HCT116 (cell line): ENCODE measurements at regions not wholly inside any gene's neighbourhood (a gene's known extent, or its start where the extent isn't known, plus 50 kb on each side); places are given as distances from the start of the nearest gene placed in this dataset.

ENCODE experiments used
- ATAC-seq: fragments of 200-7000 bp; cut with Tn5 transposase; 2 replicates; pipeline ENCODE4 v1.9.1; 2020; ENCODE audit warnings: mild to moderate bottlenecking, moderate library complexity
- BruUV-seq: library from RNA; stranded (reverse); fragments of 400-500 nt; replicated peaks from 2 replicates; lab custom pipeline; 2021; lab: Mats Ljungman, UMichigan
- CTCF ChIA-PET: fragments of 300-600 bp; sonication (Branson Sonifier 250); formaldehyde crosslinking; loops from one replicate; lab custom pipeline; 2021; ENCODE audit warnings: antibody characterized with exemption; lab: Charles Lee
- POLR2A ChIA-PET: fragments of 300-600, 350-600 bp; sonication (Branson Sonifier 250); formaldehyde crosslinking; loops from one replicate; lab custom pipeline; 2021; ENCODE audit warnings: antibody characterized with exemption; lab: Charles Lee
- RAD21 ChIA-PET, 2 experiments: fragments of 300-600 bp; sonication (Branson Sonifier 250); formaldehyde crosslinking; loops; one replicate each; lab custom pipeline; 2023; ENCODE audit warnings: low total read pairs in 2 of 2; ENCODE audit not compliant: uncharacterized antibody in 2 of 2, unreplicated experiment in 2 of 2, low non-redundant PET in 1 of 2; lab: Charles Lee
- DNase-seq: peaks from one replicate; pipeline ENCODE4 v3.0.0-alpha.2; 2010; ENCODE audit warnings: low read depth, low spot score
- H2AFZ ChIP-seq: fragments of 200-600 bp; shearing (Covaris generic), sonication (generic); 2 replicates; pipeline ENCODE4 v1.6.1; 2017; ENCODE audit warnings: low read depth, mixed run types, mixed read lengths, antibody characterized with exemption, low read length; ENCODE audit not compliant: poor library complexity, severe bottlenecking
- H3K27ac ChIP-seq: 2 replicates; pipeline ENCODE4 v1.5.1; 2012; ENCODE audit warnings: low read depth, low read length
- H3K27me3 ChIP-seq: fragments of 200-600 bp; sonication (generic); 2 replicates; pipeline ENCODE4 v1.6.1; 2016; ENCODE audit warnings: mixed run types, low read length, mixed read lengths; ENCODE audit not compliant: insufficient read depth
- H3K36me3 ChIP-seq, 2 experiments: fragments of 200-500 bp in 1 of 2; fragments of 200-600 bp in 1 of 2; sonication (Bioruptor generic) in 1 of 2; sonication (generic) in 1 of 2; 2 replicates each; pipeline versions ENCODE4 v1.5.1 to v1.6.1; 2014 to 2016; ENCODE audit warnings: low read length in 2 of 2, inconsistent platforms in 1 of 2, mixed read lengths in 1 of 2, mixed run types in 1 of 2; ENCODE audit not compliant: insufficient read depth in 2 of 2, control insufficient read depth in 1 of 2
- H3K4me1 ChIP-seq, 2 experiments: fragments of 200-600 bp in 1 of 2; sonication (generic) in 1 of 2; 2 replicates each; pipeline versions ENCODE4 v1.5.1 to v1.6.1; 2012 to 2017; ENCODE audit warnings: low read length in 2 of 2, inconsistent platforms in 1 of 2, mild to moderate bottlenecking in 1 of 2, mixed read lengths in 1 of 2, mixed run types in 1 of 2, moderate library complexity in 1 of 2; ENCODE audit not compliant: insufficient read depth in 2 of 2, control insufficient read depth in 1 of 2
- H3K4me2 ChIP-seq: fragments of 200-600 bp; sonication (generic); 2 replicates; pipeline ENCODE4 v1.6.1; 2017; ENCODE audit warnings: mixed run types, low read length, mixed read lengths
- H3K4me3 ChIP-seq, 2 experiments: fragments of 200-600 bp in 1 of 2; sonication (generic) in 1 of 2; replicated peaks in 1 of 2; 2 replicates each; pipeline ENCODE4 v1.5.1; 2011 to 2016; ENCODE audit warnings: low read length in 2 of 2, control low read depth in 1 of 2, low read depth in 1 of 2, mild to moderate bottlenecking in 1 of 2, mixed read lengths in 1 of 2, mixed run types in 1 of 2
- H3K79me2 ChIP-seq: fragments of 200-600 bp; sonication (generic); 2 replicates; pipeline ENCODE4 v1.6.1; 2017; ENCODE audit warnings: mild to moderate bottlenecking, mixed run types, low read length, moderate library complexity, mixed read lengths; ENCODE audit not compliant: insufficient read depth
- H3K9ac ChIP-seq: fragments of 200-600 bp; sonication (generic); 2 replicates; pipeline ENCODE4 v1.6.1; 2016; ENCODE audit warnings: low read length, mixed read lengths
- H3K9me2 ChIP-seq: fragments of 200-600 bp; sonication (generic), shearing (Covaris generic); 2 replicates; pipeline ENCODE4 v1.6.1; 2017; ENCODE audit warnings: mixed run types, mild to moderate bottlenecking, moderate library complexity; ENCODE audit not compliant: insufficient read depth
- H3K9me3 ChIP-seq, 2 experiments: fragments of 200-500 bp in 1 of 2; fragments of 200-600 bp in 1 of 2; sonication (Bioruptor generic) in 1 of 2; sonication (generic) in 1 of 2; 2 replicates each; pipeline ENCODE4 v1.6.1; 2014 to 2017; ENCODE audit warnings: low read length in 2 of 2, mixed read lengths in 2 of 2, inconsistent platforms in 1 of 2, low read depth in 1 of 2, mild to moderate bottlenecking in 1 of 2, mixed run types in 1 of 2, moderate library complexity in 1 of 2; ENCODE audit not compliant: control insufficient read depth in 1 of 2, insufficient read depth in 1 of 2
- H4K20me1 ChIP-seq: fragments of 200-600 bp; sonication (generic), shearing (Covaris generic); 2 replicates; pipeline ENCODE4 v1.6.1; 2017; ENCODE audit warnings: mixed run types, mild to moderate bottlenecking, moderate library complexity; ENCODE audit not compliant: insufficient read depth
- CEBPB ChIP-seq: IDR thresholded peaks from 2 replicates; pipeline ENCODE4 v1.6.1; 2012; ENCODE audit warnings: low read depth
- EGR1 ChIP-seq: IDR thresholded peaks from 2 replicates; pipeline ENCODE4 v1.6.1; 2012; ENCODE audit warnings: low read depth
- EZH2 ChIP-seq: fragments of 200-600 bp; sonication (generic); IDR thresholded peaks from 2 replicates; pipeline ENCODE4 v1.6.1; 2017; ENCODE audit warnings: antibody characterized with exemption, mixed run types
- POLR2A ChIP-seq: IDR thresholded peaks from 2 replicates; pipeline ENCODE4 v1.7.0; 2011; ENCODE audit warnings: borderline replicate concordance; ENCODE audit not compliant: insufficient read depth, insufficient read length; ENCODE audit errors: extremely low read depth
- RAD21 ChIP-seq: IDR thresholded peaks from 2 replicates; pipeline ENCODE4 v1.6.1; 2012; ENCODE audit warnings: low read depth, mild to moderate bottlenecking
- SP1 ChIP-seq: IDR thresholded peaks from 2 replicates; pipeline ENCODE4 v1.6.1; 2012; ENCODE audit warnings: low read depth
- ZFX ChIP-seq: fragments of 450-650 bp; IDR thresholded peaks from 2 replicates; pipeline ENCODE4 v1.6.1; 2017
- intact Hi-C: fragments of 100-400 bp; cut with micrococcal nuclease; formaldehyde crosslinking; loops from 2 replicates; pipeline ENCODE4 v1.10.0; 2022
- TF ChIP-seq, protein P1 (sequence below): IDR thresholded peaks from 2 replicates; pipeline ENCODE4 v1.6.1; 2012; ENCODE audit warnings: low read depth
- TF ChIP-seq, protein P2 (sequence below), 3 experiments: fragments of 200-600 bp in 1 of 3; sonication (generic) in 1 of 3; IDR thresholded peaks in 2 of 3; conservative IDR thresholded peaks in 1 of 3; 2 replicates each; pipeline ENCODE4 v1.5.1; 2012 to 2017; ENCODE audit warnings: low read depth in 2 of 3, low read length in 2 of 3, antibody characterized with exemption in 1 of 3, borderline replicate concordance in 1 of 3, control low read depth in 1 of 3, mild to moderate bottlenecking in 1 of 3, mixed read lengths in 1 of 3, mixed run types in 1 of 3, moderate library complexity in 1 of 3; ENCODE audit not compliant: insufficient read depth in 1 of 3

DNA sequence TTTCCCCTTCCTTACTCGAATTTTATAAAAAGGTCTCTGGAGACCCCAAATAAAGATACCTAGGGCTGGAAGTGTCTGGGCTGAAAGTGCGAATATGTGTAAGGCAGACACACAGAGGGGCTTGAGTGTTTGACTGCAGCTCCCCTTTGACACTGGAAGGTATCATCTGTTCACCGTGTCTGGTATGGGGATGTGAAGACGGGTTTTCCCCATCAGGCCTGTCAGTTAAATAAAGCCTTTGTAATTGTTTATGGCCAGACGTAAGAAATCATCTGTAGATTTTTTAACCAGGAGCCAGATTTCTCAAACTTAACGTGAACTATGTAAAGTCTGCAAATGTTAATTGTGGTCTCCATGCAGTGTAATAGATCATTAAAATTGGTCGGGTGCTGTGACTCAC lies 1173.4 kb downstream of the AMY1C start:
- no peak overlapping the region for H3K9ac ChIP-seq
- H3K4me2 ChIP-seq = no peak overlapping the region
- ChIA-PET POLR2A (no interaction called here), RAD21 (no interaction called here), CTCF (no interaction called here)
- H3K4me3 ChIP-seq = no peak overlapping the region
- no peaks in the 10 kb centered on the region for H3K27me3 ChIP-seq
- BruUV-seq = no TSS peak
- H3K27ac ChIP-seq = no peak overlapping the region
- peaks cover 0 to 6% of the 10 kb centered on the region in 2 experiments; a peak in 3 of 4 replicates for H3K9me3 ChIP-seq
- H3K79me2 ChIP-seq = no peaks in the 10 kb centered on the region
- DNase-seq (no peak), ATAC-seq (no peak)
- TF ChIP-seq POLR2A (no peak), SP1 (no peak), EZH2 (no peak), ZFX (no peak), RAD21 (no peak), EGR1 (no peak), CEBPB (no peak)
- TF ChIP-seq, protein P1, sequence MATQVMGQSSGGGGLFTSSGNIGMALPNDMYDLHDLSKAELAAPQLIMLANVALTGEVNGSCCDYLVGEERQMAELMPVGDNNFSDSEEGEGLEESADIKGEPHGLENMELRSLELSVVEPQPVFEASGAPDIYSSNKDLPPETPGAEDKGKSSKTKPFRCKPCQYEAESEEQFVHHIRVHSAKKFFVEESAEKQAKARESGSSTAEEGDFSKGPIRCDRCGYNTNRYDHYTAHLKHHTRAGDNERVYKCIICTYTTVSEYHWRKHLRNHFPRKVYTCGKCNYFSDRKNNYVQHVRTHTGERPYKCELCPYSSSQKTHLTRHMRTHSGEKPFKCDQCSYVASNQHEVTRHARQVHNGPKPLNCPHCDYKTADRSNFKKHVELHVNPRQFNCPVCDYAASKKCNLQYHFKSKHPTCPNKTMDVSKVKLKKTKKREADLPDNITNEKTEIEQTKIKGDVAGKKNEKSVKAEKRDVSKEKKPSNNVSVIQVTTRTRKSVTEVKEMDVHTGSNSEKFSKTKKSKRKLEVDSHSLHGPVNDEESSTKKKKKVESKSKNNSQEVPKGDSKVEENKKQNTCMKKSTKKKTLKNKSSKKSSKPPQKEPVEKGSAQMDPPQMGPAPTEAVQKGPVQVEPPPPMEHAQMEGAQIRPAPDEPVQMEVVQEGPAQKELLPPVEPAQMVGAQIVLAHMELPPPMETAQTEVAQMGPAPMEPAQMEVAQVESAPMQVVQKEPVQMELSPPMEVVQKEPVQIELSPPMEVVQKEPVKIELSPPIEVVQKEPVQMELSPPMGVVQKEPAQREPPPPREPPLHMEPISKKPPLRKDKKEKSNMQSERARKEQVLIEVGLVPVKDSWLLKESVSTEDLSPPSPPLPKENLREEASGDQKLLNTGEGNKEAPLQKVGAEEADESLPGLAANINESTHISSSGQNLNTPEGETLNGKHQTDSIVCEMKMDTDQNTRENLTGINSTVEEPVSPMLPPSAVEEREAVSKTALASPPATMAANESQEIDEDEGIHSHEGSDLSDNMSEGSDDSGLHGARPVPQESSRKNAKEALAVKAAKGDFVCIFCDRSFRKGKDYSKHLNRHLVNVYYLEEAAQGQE = no peak
- TF ChIP-seq, protein P2, sequence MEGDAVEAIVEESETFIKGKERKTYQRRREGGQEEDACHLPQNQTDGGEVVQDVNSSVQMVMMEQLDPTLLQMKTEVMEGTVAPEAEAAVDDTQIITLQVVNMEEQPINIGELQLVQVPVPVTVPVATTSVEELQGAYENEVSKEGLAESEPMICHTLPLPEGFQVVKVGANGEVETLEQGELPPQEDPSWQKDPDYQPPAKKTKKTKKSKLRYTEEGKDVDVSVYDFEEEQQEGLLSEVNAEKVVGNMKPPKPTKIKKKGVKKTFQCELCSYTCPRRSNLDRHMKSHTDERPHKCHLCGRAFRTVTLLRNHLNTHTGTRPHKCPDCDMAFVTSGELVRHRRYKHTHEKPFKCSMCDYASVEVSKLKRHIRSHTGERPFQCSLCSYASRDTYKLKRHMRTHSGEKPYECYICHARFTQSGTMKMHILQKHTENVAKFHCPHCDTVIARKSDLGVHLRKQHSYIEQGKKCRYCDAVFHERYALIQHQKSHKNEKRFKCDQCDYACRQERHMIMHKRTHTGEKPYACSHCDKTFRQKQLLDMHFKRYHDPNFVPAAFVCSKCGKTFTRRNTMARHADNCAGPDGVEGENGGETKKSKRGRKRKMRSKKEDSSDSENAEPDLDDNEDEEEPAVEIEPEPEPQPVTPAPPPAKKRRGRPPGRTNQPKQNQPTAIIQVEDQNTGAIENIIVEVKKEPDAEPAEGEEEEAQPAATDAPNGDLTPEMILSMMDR (IDR thresholded peaks at IDR 0.05 in 2 of 3, conservative IDR thresholded peaks at IDR 0.05 in 1 of 3; ENCODE audit: borderline replicate concordance in 1 of 3, insufficient read depth in 1 of 3, low read depth in 2 of 3, low read length in 2 of 3) = no peak
- H4K20me1 ChIP-seq = no peaks in the 10 kb centered on the region
- no peaks in the 10 kb centered on the region for H3K9me2 ChIP-seq
- H2AFZ ChIP-seq = no peak overlapping the region
- no peaks in the 10 kb centered on the region for H3K36me3 ChIP-seq
- H3K4me1 ChIP-seq = no peaks in the 10 kb centered on the region
- intact Hi-C loops = loop anchor here (10.0 kb wide), 1 partner anchor 62 kb away; no protein-coding TSS in a partner anchor
